GM18517 (cell line): ENCODE measurements at regions not wholly inside any gene's neighbourhood (a gene's known extent, or its start where the extent isn't known, plus 50 kb on each side); places are given as distances from the start of the nearest gene placed in this dataset.

Source experiments
- ATAC-seq: cut with Tn5 transposase; IDR thresholded peaks from one replicate; pipeline ENCODE4 v1.9.1; 2021; ENCODE audit warnings: mild to moderate bottlenecking, moderate library complexity; ENCODE audit not compliant: unreplicated experiment

GRCh38 chr20:48070991-48071652, 285.8 kb upstream of the SULF2 start:
- ATAC-seq: no peak

- ATAC-seq: no peak
Observed at GRCh38 chr20:48069596-48069995, 284.3 kb upstream of the SULF2 start.

- no peak for ATAC-seq
Observed at GRCh38 chr20:48066851-48067250, 281.6 kb upstream of the SULF2 start.

GRCh38 chr20:48066246-48066645, 281.0 kb upstream of the SULF2 start:
- no peak for ATAC-seq

- ATAC-seq: no peak
Observed at GRCh38 chr20:48065833-48066232, 280.6 kb upstream of the SULF2 start.

- ATAC-seq: no peak
Observed at GRCh38 chr20:48064929-48065328, 279.6 kb upstream of the SULF2 start.

GRCh38 chr20:48060841-48061720, 275.8 kb upstream of the SULF2 start:
- ATAC-seq: no peak

GRCh38 chr20:48058611-48059559, 273.6 kb upstream of the SULF2 start:
- ATAC-seq: no peak

GRCh38 chr20:48057739-48058138, 272.5 kb upstream of the SULF2 start:
- ATAC-seq: no peak

GRCh38 chr20:48057251-48057650, 272.0 kb upstream of the SULF2 start:
- ATAC-seq: no peak

- ATAC-seq: no peak
Observed at GRCh38 chr20:48056218-48056617, 270.9 kb upstream of the SULF2 start.

GRCh38 chr20:48054051-48054450, 268.8 kb upstream of the SULF2 start:
- ATAC-seq: no peak

GRCh38 chr20:48052475-48052835, 267.2 kb upstream of the SULF2 start:
- ATAC-seq: no peak

- ATAC-seq: no peak
Observed at GRCh38 chr20:48051794-48052474, 266.7 kb upstream of the SULF2 start.

- ATAC-seq: no peak
Observed at GRCh38 chr20:48049641-48050040, 264.4 kb upstream of the SULF2 start.

- no peak for ATAC-seq
Observed at GRCh38 chr20:48049171-48049570, 263.9 kb upstream of the SULF2 start.

- no peak for ATAC-seq
Observed at GRCh38 chr20:48047447-48047846, 262.2 kb upstream of the SULF2 start.

GRCh38 chr20:48042628-48043027, 257.3 kb upstream of the SULF2 start:
- ATAC-seq: no peak

GRCh38 chr20:48041078-48041780, 255.9 kb upstream of the SULF2 start:
- no peak for ATAC-seq

- ATAC-seq: no peak
Observed at GRCh38 chr20:48040491-48040890, 255.2 kb upstream of the SULF2 start.
